Astrocyte (in vitro differentiated cells and primary cell): ENCODE measurements at regions not wholly inside any gene's neighbourhood (a gene's known extent, or its start where the extent isn't known, plus 50 kb on each side); places are given as distances from the start of the nearest gene placed in this dataset.

Source experiments
- EZH2 ChIP-seq: IDR thresholded peaks from 2 replicates; pipeline ENCODE4 v1.6.1; 2012; ENCODE audit warnings: mild to moderate bottlenecking, low read length, inconsistent platforms; ENCODE audit not compliant: insufficient read depth
- TF ChIP-seq, protein P1 (sequence below): IDR thresholded peaks from 2 replicates; pipeline ENCODE4 v1.5.1; 2011; ENCODE audit warnings: low read depth, mild to moderate bottlenecking, inconsistent platforms, low read length, moderate library complexity; ENCODE audit not compliant: insufficient read depth

DNA sequence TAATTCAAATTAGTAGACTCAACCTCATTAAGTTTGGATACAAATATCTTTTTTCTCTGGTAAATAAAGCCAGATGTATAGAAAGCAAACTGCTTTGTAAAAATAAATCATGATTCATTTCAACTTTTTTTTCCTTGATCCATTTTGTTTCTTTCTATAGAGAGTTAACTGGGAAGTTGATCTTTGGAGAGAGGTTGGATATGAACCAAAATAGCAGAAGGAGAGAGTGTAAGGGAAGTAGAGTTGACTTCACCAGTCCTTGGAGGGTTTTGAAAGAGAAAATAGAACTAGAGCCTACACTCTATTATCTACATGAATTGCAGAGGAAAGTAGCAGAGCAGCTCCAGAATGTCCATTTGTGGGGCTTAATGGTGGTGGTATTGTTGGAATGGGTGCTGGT, 243.8 kb downstream of the ADGRL2 start:
- TF ChIP-seq, protein P1, sequence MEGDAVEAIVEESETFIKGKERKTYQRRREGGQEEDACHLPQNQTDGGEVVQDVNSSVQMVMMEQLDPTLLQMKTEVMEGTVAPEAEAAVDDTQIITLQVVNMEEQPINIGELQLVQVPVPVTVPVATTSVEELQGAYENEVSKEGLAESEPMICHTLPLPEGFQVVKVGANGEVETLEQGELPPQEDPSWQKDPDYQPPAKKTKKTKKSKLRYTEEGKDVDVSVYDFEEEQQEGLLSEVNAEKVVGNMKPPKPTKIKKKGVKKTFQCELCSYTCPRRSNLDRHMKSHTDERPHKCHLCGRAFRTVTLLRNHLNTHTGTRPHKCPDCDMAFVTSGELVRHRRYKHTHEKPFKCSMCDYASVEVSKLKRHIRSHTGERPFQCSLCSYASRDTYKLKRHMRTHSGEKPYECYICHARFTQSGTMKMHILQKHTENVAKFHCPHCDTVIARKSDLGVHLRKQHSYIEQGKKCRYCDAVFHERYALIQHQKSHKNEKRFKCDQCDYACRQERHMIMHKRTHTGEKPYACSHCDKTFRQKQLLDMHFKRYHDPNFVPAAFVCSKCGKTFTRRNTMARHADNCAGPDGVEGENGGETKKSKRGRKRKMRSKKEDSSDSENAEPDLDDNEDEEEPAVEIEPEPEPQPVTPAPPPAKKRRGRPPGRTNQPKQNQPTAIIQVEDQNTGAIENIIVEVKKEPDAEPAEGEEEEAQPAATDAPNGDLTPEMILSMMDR = no peak
- no peak for TF ChIP-seq EZH2
